HG02763 (cell line): ENCODE measurements at regions not wholly inside any gene's neighbourhood (a gene's known extent, or its start where the extent isn't known, plus 50 kb on each side); places are given as distances from the start of the nearest gene placed in this dataset.

Experiments used
- ATAC-seq: cut with Tn5 transposase; IDR thresholded peaks from one replicate; pipeline ENCODE4 v1.9.1; 2021; ENCODE audit warnings: mild to moderate bottlenecking, moderate library complexity; ENCODE audit not compliant: unreplicated experiment

- ATAC-seq, result no peak
Observed at GRCh38 chr11:15579287-15580001, 464.7 kb downstream of the INSC start.

GRCh38 chr11:15580056-15580774 is 465.5 kb downstream of the INSC start:
- ATAC-seq, result no peak

- ATAC-seq, result no peak
Observed at GRCh38 chr11:15580775-15581095, 466.0 kb downstream of the INSC start.

GRCh38 chr11:15584158-15584557 is 469.4 kb downstream of the INSC start:
- ATAC-seq, result no peak

- ATAC-seq, result no peak
Observed at GRCh38 chr11:15585602-15586331, 471.0 kb downstream of the INSC start.

GRCh38 chr11:15586741-15587473 is 472.2 kb downstream of the INSC start:
- ATAC-seq, result no peak

GRCh38 chr11:15589070-15589626 is 474.4 kb downstream of the INSC start:
- ATAC-seq, result no peak

- no peak for ATAC-seq
Observed at GRCh38 chr11:15590132-15590531, 475.4 kb downstream of the INSC start.

- ATAC-seq, result no peak
Observed at GRCh38 chr11:15591112-15591537, 476.4 kb downstream of the INSC start.

GRCh38 chr11:15594607-15595006 is 479.9 kb downstream of the INSC start:
- no peak for ATAC-seq

- ATAC-seq, result no peak
Observed at GRCh38 chr11:15599376-15599775, 484.7 kb downstream of the INSC start.

GRCh38 chr11:15602047-15602446 is 487.3 kb downstream of the INSC start:
- ATAC-seq, result no peak

- ATAC-seq, result no peak
Observed at GRCh38 chr11:15602785-15603567, 488.3 kb downstream of the INSC start.

- ATAC-seq, result no peak
Observed at GRCh38 chr11:15605094-15605493, 490.4 kb downstream of the INSC start.

GRCh38 chr11:15607361-15608036 is 492.8 kb downstream of the INSC start:
- no peak for ATAC-seq

GRCh38 chr11:15609445-15609844 is 494.7 kb downstream of the INSC start:
- no peak for ATAC-seq

- no peak for ATAC-seq
Observed at GRCh38 chr11:15610881-15611280, 496.2 kb downstream of the INSC start.

GRCh38 chr11:15613251-15613650 is 498.5 kb downstream of the INSC start:
- ATAC-seq, result no peak

GRCh38 chr11:15613789-15614188 is 499.1 kb downstream of the INSC start:
- ATAC-seq, result no peak
